ENCODE measurements at regions not wholly inside any gene's neighbourhood (a gene's known extent, or its start where the extent isn't known, plus 50 kb on each side); places are given as distances from the start of the nearest gene placed in this dataset.

- TF ChIP-seq RCOR1 (IDR thresholded peaks at IDR 0.05; ENCODE audit: low read depth, low read length) (no peak), POLR2A (IDR thresholded peaks at IDR 0.05; ENCODE audit: low read length) (no peak), BHLHE40 (IDR thresholded peaks at IDR 0.05; ENCODE audit: low read depth, low read length) (no peak), JUN (IDR thresholded peaks at IDR 0.05) (no peak), CTCF (IDR thresholded peaks at IDR 0.05) (no peak), CHD2 (IDR thresholded peaks at IDR 0.05; ENCODE audit: low read length, partially characterized antibody) (no peak), CEBPB (IDR thresholded peaks at IDR 0.05) (no peak), HDAC2 (IDR thresholded peaks at IDR 0.05) (no peak)
- TF ChIP-seq, protein P1, sequence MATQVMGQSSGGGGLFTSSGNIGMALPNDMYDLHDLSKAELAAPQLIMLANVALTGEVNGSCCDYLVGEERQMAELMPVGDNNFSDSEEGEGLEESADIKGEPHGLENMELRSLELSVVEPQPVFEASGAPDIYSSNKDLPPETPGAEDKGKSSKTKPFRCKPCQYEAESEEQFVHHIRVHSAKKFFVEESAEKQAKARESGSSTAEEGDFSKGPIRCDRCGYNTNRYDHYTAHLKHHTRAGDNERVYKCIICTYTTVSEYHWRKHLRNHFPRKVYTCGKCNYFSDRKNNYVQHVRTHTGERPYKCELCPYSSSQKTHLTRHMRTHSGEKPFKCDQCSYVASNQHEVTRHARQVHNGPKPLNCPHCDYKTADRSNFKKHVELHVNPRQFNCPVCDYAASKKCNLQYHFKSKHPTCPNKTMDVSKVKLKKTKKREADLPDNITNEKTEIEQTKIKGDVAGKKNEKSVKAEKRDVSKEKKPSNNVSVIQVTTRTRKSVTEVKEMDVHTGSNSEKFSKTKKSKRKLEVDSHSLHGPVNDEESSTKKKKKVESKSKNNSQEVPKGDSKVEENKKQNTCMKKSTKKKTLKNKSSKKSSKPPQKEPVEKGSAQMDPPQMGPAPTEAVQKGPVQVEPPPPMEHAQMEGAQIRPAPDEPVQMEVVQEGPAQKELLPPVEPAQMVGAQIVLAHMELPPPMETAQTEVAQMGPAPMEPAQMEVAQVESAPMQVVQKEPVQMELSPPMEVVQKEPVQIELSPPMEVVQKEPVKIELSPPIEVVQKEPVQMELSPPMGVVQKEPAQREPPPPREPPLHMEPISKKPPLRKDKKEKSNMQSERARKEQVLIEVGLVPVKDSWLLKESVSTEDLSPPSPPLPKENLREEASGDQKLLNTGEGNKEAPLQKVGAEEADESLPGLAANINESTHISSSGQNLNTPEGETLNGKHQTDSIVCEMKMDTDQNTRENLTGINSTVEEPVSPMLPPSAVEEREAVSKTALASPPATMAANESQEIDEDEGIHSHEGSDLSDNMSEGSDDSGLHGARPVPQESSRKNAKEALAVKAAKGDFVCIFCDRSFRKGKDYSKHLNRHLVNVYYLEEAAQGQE (IDR thresholded peaks at IDR 0.05): no peak
- TF ChIP-seq, protein P2, sequence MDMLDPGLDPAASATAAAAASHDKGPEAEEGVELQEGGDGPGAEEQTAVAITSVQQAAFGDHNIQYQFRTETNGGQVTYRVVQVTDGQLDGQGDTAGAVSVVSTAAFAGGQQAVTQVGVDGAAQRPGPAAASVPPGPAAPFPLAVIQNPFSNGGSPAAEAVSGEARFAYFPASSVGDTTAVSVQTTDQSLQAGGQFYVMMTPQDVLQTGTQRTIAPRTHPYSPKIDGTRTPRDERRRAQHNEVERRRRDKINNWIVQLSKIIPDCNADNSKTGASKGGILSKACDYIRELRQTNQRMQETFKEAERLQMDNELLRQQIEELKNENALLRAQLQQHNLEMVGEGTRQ (IDR thresholded peaks at IDR 0.05): no peak
- TF ChIP-seq, protein P3, sequence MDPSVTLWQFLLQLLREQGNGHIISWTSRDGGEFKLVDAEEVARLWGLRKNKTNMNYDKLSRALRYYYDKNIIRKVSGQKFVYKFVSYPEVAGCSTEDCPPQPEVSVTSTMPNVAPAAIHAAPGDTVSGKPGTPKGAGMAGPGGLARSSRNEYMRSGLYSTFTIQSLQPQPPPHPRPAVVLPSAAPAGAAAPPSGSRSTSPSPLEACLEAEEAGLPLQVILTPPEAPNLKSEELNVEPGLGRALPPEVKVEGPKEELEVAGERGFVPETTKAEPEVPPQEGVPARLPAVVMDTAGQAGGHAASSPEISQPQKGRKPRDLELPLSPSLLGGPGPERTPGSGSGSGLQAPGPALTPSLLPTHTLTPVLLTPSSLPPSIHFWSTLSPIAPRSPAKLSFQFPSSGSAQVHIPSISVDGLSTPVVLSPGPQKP (IDR thresholded peaks at IDR 0.05; ENCODE audit: low read depth, low read length): no peak
Observed at GRCh38 chr3:31193871-31194270, 299.4 kb upstream of the GADL1 start.

Measured in A549 (cell line).